Esophagus (tissue), 2 donors: ENCODE measurements at regions not wholly inside any gene's neighbourhood (a gene's known extent, or its start where the extent isn't known, plus 50 kb on each side); places are given as distances from the start of the nearest gene placed in this dataset.

Source experiments
- H3K27ac ChIP-seq, 2 donors: one replicate each; pipeline ENCODE4 v1.5.1; 2013; ENCODE audit warnings: low read depth in 2 of 2, mild to moderate bottlenecking in 2 of 2, inconsistent platforms in 1 of 2, low read length in 1 of 2, moderate library complexity in 1 of 2
- H3K27me3 ChIP-seq, 2 donors: one replicate each; pipeline ENCODE4 v1.6.1; 2013; ENCODE audit warnings: low read length in 2 of 2, control low read depth in 1 of 2, mild to moderate bottlenecking in 1 of 2; ENCODE audit not compliant: insufficient read depth in 2 of 2, control insufficient read depth in 1 of 2
- H3K36me3 ChIP-seq, 2 donors: one replicate each; pipeline ENCODE4 v1.6.1; 2013; ENCODE audit warnings: low read length in 1 of 2; ENCODE audit not compliant: control insufficient read depth in 2 of 2, insufficient read depth in 2 of 2
- H3K4me1 ChIP-seq, 2 donors: one replicate each; pipeline ENCODE4 v1.6.1; 2013; ENCODE audit warnings: low read length in 1 of 2; ENCODE audit not compliant: control insufficient read depth in 2 of 2, insufficient read depth in 2 of 2
- H3K4me3 ChIP-seq, 2 donors: one replicate each; pipeline ENCODE4 v1.5.1; 2013; ENCODE audit warnings: low read length in 2 of 2, mild to moderate bottlenecking in 2 of 2, low read depth in 1 of 2, moderate library complexity in 1 of 2
- H3K9me3 ChIP-seq, 2 donors: one replicate each; pipeline ENCODE4 v1.6.1; 2013; ENCODE audit warnings: mild to moderate bottlenecking in 2 of 2, low read depth in 1 of 2, low read length in 1 of 2, moderate library complexity in 1 of 2; ENCODE audit not compliant: control insufficient read depth in 2 of 2, insufficient read depth in 1 of 2
- WGBS, 2 donors: extraction: QIAGEN DNeasy Blood & Tissue Kit; methylation state at CpG; one replicate each; pipeline ENCODE4 v1.1.7; 2013; 5-methylcytosine and 5-hydroxymethylcytosine counted together
- donor health status: healthy with polysubstance abuse.
- donor health status: Bipolar disorder and iron deficiency.

DNA sequence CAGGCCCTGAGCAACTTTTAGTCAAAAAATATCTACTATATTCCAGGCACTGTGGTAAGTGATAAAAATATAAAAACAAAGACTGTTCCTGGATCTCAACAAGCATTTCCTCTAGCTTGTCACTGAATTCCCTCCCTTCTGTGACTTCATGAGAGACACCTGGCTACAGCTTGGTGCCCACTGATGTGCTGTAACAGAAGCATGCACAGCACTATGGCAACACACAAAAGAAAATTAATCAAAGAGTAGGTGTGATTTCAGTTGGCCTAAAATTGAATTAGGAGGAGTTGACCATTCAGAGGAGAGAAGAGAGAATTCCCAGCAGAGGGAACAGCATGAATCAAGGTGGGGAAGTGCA, 158.9 kb upstream of the LPP start:
- Histone ChIP-seq H3K36me3 (no peaks in the 10 kb centered on the region), H3K4me3 (no peak overlapping the region), H3K27me3 (no peaks in the 10 kb centered on the region), H3K4me1 (no peaks in the 10 kb centered on the region), H3K27ac (no peak overlapping the region), H3K9me3 (no peaks in the 10 kb centered on the region)

DNA sequence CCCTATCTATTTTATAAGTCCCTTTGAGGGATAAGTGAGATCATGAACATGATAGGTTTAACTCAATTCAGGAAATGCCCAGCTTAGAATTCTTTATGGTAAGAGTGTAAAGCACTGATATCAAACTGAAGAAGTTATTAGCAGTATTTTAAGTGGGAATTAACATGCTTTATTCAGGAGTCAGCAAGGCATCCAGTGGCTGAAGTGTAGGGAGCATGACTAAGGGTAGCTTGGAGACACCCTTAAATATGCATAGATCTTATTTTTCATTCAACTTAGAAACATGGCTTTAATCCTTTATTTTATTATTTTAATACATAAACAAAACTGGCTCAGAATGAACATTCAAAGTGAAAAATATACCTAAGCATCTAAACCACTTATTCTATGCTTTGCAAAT, 158.3 kb upstream of the LPP start:
- Histone ChIP-seq H3K4me3 (no peak overlapping the region), H3K9me3 (no peaks in the 10 kb centered on the region), H3K36me3 (no peaks in the 10 kb centered on the region), H3K4me1 (no peaks in the 10 kb centered on the region), H3K27ac (no peak overlapping the region), H3K27me3 (no peaks in the 10 kb centered on the region)

DNA sequence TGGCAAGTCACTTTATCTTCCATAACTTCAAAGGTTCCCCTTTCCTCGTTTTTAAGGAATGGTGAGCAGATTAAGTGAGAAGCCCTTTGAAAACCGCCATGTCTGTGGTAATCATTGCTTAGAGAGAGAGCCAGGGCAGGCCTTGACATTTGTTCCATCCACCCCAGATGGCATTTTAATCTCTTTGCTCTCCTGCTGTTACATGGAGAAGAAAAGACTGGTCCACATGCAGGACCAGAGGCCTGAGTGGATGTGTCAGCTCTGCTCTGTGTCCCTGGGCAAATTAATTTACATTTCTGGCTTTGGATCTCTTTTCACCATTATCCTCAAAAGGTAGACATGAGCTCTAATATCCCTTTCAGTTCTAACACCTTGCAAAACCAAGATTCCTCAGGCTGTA, 157.3 kb upstream of the LPP start:
- Histone ChIP-seq H3K4me1 (no peaks in the 10 kb centered on the region), H3K9me3 (no peaks in the 10 kb centered on the region), H3K36me3 (no peaks in the 10 kb centered on the region), H3K27ac (no peak overlapping the region), H3K27me3 (no peaks in the 10 kb centered on the region), H3K4me3 (no peak overlapping the region)
- WGBS, 2 donors, result 95% methylated on average over 2 of the region's 2 CpGs

DNA sequence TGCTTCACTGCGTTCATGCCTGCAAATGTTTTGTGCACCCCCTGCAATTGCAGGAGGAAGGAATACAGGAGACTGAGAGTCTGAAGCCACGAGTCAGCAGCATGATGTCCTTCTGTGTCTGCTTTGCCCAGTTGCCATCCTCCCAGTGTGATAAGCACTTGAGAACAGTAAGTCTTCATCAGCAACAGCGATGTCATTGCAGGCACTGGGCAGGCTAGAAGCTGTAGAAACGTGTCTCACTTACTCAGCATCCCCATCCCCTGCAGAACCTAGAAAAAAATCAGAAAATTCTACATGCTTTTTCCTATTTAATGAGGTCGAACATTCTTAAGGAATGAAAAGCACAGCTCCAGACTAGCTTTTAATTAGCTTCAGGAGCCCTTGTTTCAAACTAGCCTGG, 156.5 kb upstream of the LPP start:
- no peaks in the 10 kb centered on the region for H3K36me3 ChIP-seq
- H3K4me3 ChIP-seq, result no peak overlapping the region
- 75 to 82% methylated on average over 5 of the region's 5 CpGs for WGBS, 2 donors
- no peaks in the 10 kb centered on the region for H3K4me1 ChIP-seq
- no peaks in the 10 kb centered on the region for H3K9me3 ChIP-seq
- no peak overlapping the region for H3K27ac ChIP-seq
- no peaks in the 10 kb centered on the region for H3K27me3 ChIP-seq

DNA sequence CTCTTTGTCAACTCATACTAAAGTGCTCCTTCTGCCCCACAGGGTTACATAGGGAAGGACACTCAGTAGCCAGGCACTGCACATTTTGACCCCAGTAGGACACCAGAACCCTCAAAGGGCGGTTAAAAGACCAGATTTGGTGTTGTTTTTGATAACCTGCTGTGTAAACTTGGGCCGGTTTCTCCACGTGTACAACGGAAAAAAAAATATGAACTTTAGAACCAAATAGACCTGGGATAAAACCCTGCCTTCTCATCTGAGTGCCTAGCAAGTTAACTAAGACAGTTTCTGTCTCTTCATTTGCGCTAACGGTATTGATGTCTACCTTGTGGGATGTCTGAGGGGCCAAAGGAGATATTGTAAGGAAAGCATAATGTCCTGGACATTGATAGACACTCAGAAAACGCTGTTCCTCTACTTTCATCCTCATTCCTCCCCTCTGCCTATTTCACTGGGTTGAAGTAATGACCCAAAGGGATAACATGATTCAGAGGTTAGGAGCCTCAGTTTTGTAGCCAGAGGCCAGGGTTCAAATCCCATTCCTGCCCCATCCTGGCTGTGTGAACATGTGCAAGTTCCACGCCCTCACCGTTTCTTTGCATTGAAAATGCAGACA, 155.9 kb upstream of the LPP start:
- H3K36me3 ChIP-seq, result no peaks in the 10 kb centered on the region
- no peak overlapping the region for H3K27ac ChIP-seq
- WGBS, 2 donors, result 78 to 92% methylated on average over 9 of the region's 9 CpGs
- no peaks in the 10 kb centered on the region for H3K4me1 ChIP-seq
- H3K27me3 ChIP-seq, result no peaks in the 10 kb centered on the region
- H3K4me3 ChIP-seq, result no peak overlapping the region
- no peaks in the 10 kb centered on the region for H3K9me3 ChIP-seq

DNA sequence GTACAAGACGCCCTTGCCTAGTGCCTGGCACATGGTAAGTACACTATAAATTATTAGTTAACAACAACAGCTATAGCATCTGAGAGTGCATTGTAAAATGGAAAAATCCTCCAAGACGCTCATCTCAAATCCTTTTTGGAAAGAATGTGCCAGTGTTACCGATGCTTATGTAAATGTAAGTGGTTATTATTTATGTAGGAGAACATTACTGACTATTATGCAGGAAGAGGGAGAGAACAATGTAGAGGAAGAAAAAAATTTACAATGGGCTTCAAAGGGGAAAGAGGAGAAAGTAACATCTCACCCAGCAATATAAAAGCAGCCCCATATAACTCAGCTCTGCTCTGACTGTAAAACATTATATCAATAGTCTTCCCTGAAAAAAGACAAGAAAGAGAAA, 155.3 kb upstream of the LPP start:
- Histone ChIP-seq H3K27me3 (no peaks in the 10 kb centered on the region), H3K9me3 (no peaks in the 10 kb centered on the region), H3K36me3 (no peaks in the 10 kb centered on the region), H3K27ac (no peak overlapping the region), H3K4me1 (no peaks in the 10 kb centered on the region), H3K4me3 (no peak overlapping the region)
- 85 to 89% methylated on average over 3 of the region's 3 CpGs for WGBS, 2 donors

DNA sequence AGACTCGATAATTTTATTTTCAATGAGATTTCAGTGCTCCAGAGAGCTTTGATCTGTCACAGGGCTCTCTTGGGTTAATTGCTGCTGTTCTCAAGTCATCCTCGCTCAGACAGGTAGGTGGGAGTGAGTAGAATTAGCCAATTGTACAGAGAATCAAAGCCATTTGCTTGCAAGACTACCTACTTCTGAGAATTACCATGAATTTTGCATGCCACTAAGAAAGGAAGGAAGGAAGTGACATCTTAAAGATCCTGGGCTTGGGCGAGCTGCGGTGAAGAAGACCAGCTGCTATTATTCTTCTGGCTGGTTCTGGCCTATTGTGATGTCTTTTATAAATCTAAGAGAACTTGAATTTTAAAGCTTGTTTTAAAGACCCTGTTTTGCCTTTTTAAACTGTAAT, 154.1 kb upstream of the LPP start:
- Histone ChIP-seq H3K9me3 (no peaks in the 10 kb centered on the region), H3K36me3 (no peaks in the 10 kb centered on the region), H3K4me3 (no peak overlapping the region), H3K27me3 (no peaks in the 10 kb centered on the region), H3K27ac (no peak overlapping the region), H3K4me1 (no peaks in the 10 kb centered on the region)
- 67 to 73% methylated on average over 4 of the region's 4 CpGs for WGBS, 2 donors

DNA sequence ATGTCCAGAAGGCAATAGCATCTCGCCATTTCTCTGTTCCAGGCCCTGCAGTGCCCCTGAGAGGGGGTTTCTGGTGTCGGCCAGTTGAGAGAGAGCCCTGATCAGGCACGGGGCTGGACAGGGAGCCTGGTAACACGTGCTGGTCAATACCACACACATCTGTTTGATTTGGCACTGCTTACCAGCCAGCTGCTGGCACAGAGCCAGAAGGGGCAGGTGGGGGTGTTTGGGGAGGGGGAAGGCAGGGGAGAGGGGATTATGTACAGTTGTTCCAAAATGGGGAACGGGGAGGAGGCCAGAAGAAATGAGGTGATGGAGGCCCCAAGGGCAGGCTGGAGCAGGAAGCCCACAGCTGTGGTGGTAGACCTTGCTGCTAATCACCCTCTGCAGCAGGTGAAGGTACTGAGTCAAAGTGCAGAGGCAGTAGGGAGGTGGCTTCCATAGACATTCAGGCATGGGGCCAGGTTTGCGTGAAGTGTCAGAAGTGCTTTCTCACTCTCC, 153.5 kb upstream of the LPP start:
- H3K4me1 ChIP-seq, result no peaks in the 10 kb centered on the region

DNA sequence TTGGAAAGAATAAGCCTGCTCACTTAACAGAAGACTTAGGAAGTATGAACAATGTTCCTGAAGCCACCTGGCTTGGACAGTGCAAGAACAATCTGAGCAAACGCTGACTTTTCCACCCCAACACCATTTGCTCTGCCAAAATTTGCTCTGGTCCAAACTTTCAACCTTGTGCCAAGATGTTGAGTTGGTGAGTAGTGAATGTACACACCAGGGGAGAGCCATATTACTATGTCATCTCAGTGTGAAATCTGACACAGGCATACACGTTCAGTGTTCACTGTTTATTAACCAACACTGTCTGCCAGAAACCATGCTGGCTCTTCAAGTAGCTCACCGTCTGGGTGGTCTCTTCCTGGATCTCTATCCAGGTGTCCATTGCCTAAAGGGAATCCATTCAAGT, 152.9 kb upstream of the LPP start:
- Histone ChIP-seq H3K27me3 (no peaks in the 10 kb centered on the region), H3K9me3 (no peaks in the 10 kb centered on the region), H3K4me3 (no peak overlapping the region), H3K27ac (no peak overlapping the region), H3K4me1 (no peaks in the 10 kb centered on the region), H3K36me3 (no peaks in the 10 kb centered on the region)
- WGBS, 2 donors, result 54 to 59% methylated on average over 3 of the region's 3 CpGs

More for the DNA sequence above, 153.5 kb upstream of the LPP start:
- 50 to 61% methylated on average over 6 of the region's 6 CpGs for WGBS, 2 donors
- no peaks in the 10 kb centered on the region for H3K9me3 ChIP-seq
- H3K4me3 ChIP-seq, result no peak overlapping the region
- H3K27me3 ChIP-seq, result no peaks in the 10 kb centered on the region
- H3K27ac ChIP-seq, result peak overlapping the region in 1 of 2 donors; percentile 62
- no peaks in the 10 kb centered on the region for H3K36me3 ChIP-seq

DNA sequence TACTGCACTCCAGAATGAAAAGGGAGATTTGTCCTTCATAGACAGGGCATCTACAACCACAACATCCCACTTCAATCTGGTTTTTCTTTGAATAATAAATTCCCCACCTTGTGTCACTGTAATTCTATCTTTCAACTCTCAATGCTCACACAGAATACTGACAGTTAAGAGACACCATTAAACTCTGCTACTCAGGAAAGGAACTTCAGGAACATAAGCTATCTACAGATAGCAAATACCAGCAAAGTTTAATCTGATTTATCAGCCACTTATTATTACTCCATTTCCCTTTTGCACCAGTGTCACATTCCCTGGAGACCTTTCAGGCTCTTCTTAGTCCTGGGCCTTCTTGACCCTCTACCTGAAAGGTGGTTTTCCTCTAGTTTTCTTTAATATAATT, 152.0 kb upstream of the LPP start:
- no peaks in the 10 kb centered on the region for H3K36me3 ChIP-seq
- H3K27ac ChIP-seq, result no peak overlapping the region
- H3K4me1 ChIP-seq, result no peaks in the 10 kb centered on the region
- H3K27me3 ChIP-seq, result no peaks in the 10 kb centered on the region
- H3K4me3 ChIP-seq, result no peak overlapping the region
- no peaks in the 10 kb centered on the region for H3K9me3 ChIP-seq
